ENCODE measurements at regions not wholly inside any gene's neighbourhood (a gene's known extent, or its start where the extent isn't known, plus 50 kb on each side); places are given as distances from the start of the nearest gene placed in this dataset.

DNA sequence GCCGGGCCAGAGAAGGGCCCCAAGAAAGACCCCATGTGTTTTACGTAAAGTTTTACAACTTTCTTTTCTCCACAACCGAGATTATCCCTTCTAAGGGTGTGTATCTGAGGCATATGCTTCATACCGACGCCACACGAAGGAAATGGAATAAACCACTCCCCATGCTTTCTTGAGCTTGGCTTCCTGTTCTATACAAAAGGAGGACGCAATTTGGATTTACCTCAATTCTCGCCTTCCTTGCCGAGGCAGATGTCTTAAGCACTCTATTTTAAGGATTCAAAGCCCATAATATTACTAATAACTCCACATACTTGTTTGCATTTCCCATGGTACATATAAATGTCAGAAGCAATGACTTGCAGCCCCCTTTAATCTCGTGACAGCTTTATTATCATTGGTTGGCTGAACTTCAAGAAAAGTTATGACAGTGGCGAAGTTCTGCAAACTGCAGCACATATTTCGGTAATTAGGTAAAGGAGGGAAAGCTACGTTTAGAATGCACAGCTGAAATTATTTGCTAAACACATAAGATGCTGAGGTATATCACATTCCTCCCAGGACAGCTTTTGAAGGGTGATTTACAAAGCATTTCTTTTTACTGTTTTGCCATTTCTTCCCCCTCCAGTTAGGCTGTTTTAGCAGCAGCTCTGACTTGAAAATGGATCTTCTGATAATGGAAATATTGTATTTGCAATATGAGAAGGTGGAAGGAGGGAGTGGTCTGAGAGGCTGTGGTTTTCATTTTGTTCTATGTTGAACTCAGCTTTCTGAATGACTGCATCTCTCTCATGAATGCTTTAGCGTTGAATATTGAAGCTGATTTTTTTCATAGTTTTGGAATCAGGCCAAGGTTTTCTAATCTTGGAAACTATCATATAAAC lies 330.5 kb downstream of the EPHA7 start:
- TF ChIP-seq, protein P1, sequence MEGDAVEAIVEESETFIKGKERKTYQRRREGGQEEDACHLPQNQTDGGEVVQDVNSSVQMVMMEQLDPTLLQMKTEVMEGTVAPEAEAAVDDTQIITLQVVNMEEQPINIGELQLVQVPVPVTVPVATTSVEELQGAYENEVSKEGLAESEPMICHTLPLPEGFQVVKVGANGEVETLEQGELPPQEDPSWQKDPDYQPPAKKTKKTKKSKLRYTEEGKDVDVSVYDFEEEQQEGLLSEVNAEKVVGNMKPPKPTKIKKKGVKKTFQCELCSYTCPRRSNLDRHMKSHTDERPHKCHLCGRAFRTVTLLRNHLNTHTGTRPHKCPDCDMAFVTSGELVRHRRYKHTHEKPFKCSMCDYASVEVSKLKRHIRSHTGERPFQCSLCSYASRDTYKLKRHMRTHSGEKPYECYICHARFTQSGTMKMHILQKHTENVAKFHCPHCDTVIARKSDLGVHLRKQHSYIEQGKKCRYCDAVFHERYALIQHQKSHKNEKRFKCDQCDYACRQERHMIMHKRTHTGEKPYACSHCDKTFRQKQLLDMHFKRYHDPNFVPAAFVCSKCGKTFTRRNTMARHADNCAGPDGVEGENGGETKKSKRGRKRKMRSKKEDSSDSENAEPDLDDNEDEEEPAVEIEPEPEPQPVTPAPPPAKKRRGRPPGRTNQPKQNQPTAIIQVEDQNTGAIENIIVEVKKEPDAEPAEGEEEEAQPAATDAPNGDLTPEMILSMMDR (conservative IDR thresholded peaks at IDR 0.05; ENCODE audit: low read depth, low read length), result no peak
- no peak for TF ChIP-seq EZH2 (IDR thresholded peaks at IDR 0.05; ENCODE audit: borderline replicate concordance, low read depth, low read length, poor library complexity, severe bottlenecking)

All from A673 (cell line).